ENCODE measurements at regions not wholly inside any gene's neighbourhood (a gene's known extent, or its start where the extent isn't known, plus 50 kb on each side); places are given as distances from the start of the nearest gene placed in this dataset.

- no peak overlapping the region for H3K14ac ChIP-seq (ENCODE audit: low read length in 2 of 2)
- no peak overlapping the region for H4K8ac ChIP-seq (ENCODE audit: low read length)
- H4K91ac ChIP-seq (ENCODE audit: low read length) = no peak overlapping the region
- no peak overlapping the region for H3K4me2 ChIP-seq (ENCODE audit: low read length, poor library complexity, severe bottlenecking)
- no peaks in the 10 kb centered on the region for H3K36me3 ChIP-seq (ENCODE audit: control insufficient read depth in 1 of 2, insufficient read depth in 2 of 2, low read depth in 1 of 2, low read length in 2 of 2)
- H2BK15ac ChIP-seq (ENCODE audit: low read depth, poor library complexity, severe bottlenecking) = no peak overlapping the region
- no CpG with 5 or more reads among the region's 1 CpG for WGBS
- H2AK5ac ChIP-seq (ENCODE audit: low read length, severe bottlenecking) = no peak overlapping the region
- H3K4me3 ChIP-seq (ENCODE audit: insufficient read depth in 1 of 2, low read depth in 1 of 2, low read length in 2 of 2) = no peak overlapping the region
- no peak overlapping the region for H3K23ac ChIP-seq (ENCODE audit: low read length in 2 of 2)
- no peak overlapping the region for H3K9ac ChIP-seq (ENCODE audit: low read length)
- no peaks in the 10 kb centered on the region for H3K4me1 ChIP-seq (ENCODE audit: control insufficient read depth, insufficient read depth, low read depth, low read length)
- H2AFZ ChIP-seq (ENCODE audit: low read depth, low read length) = no peak overlapping the region
- no peak overlapping the region for H2BK120ac ChIP-seq (ENCODE audit: low read depth, low read length)
- no peak for DNase-seq
- H3K27me3 ChIP-seq (ENCODE audit: control insufficient read depth in 1 of 2, insufficient read depth in 1 of 2, low read length in 2 of 2) = no peaks in the 10 kb centered on the region
- H3K9me3 ChIP-seq (ENCODE audit: control insufficient read depth, low read length) = no peaks in the 10 kb centered on the region
- no peak overlapping the region for H2BK12ac ChIP-seq (ENCODE audit: low read length in 2 of 2)
- no peak overlapping the region for H2BK5ac ChIP-seq (ENCODE audit: low read depth, low read length, poor library complexity, severe bottlenecking)
- no peak overlapping the region for H3K18ac ChIP-seq (ENCODE audit: low read depth in 1 of 2, low read length in 2 of 2)
- H3K27ac ChIP-seq (ENCODE audit: low read length, poor library complexity, severe bottlenecking) = no peak overlapping the region
- no peaks in the 10 kb centered on the region for H3K79me1 ChIP-seq (replicated peaks; ENCODE audit: low read length, poor library complexity, severe bottlenecking)
- no peak overlapping the region for H3K4ac ChIP-seq (ENCODE audit: low read depth in 1 of 2, low read length in 2 of 2)
These were observed 424.0 kb downstream of the NR4A2 start for GRCh38 chr2:155908567-155908966.

DNA sequence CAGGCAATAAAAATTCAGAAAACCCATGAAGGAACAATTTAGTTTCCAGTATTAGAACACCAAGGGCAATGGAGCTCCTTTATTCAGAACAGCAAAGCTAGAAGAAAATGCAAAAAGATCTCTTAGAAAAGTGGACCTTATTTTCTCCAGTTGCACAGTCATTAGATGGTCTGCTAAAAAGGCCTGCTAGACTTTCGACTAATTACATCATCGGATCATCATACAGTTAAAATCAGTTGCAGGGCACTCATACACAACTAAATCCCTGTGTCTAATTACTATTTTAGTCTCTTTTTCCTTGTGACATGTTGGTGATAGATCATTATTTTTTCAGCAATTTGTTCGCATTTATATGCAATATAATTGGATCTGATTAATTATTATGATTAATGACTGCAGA, 425.3 kb downstream of the NR4A2 start:
- Histone ChIP-seq H2AK5ac (ENCODE audit: low read length, severe bottlenecking) (no peak overlapping the region), H2BK5ac (ENCODE audit: low read depth, low read length, poor library complexity, severe bottlenecking) (no peak overlapping the region), H2BK15ac (ENCODE audit: low read depth, poor library complexity, severe bottlenecking) (no peak overlapping the region), H2BK12ac (ENCODE audit: low read length in 2 of 2) (no peak overlapping the region), H3K18ac (ENCODE audit: low read depth in 1 of 2, low read length in 2 of 2) (no peak overlapping the region), H2AFZ (ENCODE audit: low read depth, low read length) (no peak overlapping the region), H3K27me3 (ENCODE audit: control insufficient read depth in 1 of 2, insufficient read depth in 1 of 2, low read length in 2 of 2) (no peaks in the 10 kb centered on the region), H3K9ac (ENCODE audit: low read length) (no peak overlapping the region), H3K4ac (ENCODE audit: low read depth in 1 of 2, low read length in 2 of 2) (no peak overlapping the region), H4K8ac (ENCODE audit: low read length) (no peak overlapping the region), H3K27ac (ENCODE audit: low read length, poor library complexity, severe bottlenecking) (no peak overlapping the region), H3K23ac (ENCODE audit: low read length in 2 of 2) (no peak overlapping the region), H4K91ac (ENCODE audit: low read length) (no peak overlapping the region), H3K4me2 (ENCODE audit: low read length, poor library complexity, severe bottlenecking) (no peak overlapping the region), H3K36me3 (ENCODE audit: control insufficient read depth in 1 of 2, insufficient read depth in 2 of 2, low read depth in 1 of 2, low read length in 2 of 2) (no peaks in the 10 kb centered on the region), H3K79me1 (replicated peaks; ENCODE audit: low read length, poor library complexity, severe bottlenecking) (no peaks in the 10 kb centered on the region), H3K4me1 (ENCODE audit: control insufficient read depth, insufficient read depth, low read depth, low read length) (no peaks in the 10 kb centered on the region), H3K14ac (ENCODE audit: low read length in 2 of 2) (no peak overlapping the region), H3K9me3 (ENCODE audit: control insufficient read depth, low read length) (no peaks in the 10 kb centered on the region), H2BK120ac (ENCODE audit: low read depth, low read length) (no peak overlapping the region), H3K4me3 (ENCODE audit: insufficient read depth in 1 of 2, low read depth in 1 of 2, low read length in 2 of 2) (no peak overlapping the region)
- WGBS = 85% methylated on average over 2 of the region's 3 CpGs
- no peak for DNase-seq

DNA sequence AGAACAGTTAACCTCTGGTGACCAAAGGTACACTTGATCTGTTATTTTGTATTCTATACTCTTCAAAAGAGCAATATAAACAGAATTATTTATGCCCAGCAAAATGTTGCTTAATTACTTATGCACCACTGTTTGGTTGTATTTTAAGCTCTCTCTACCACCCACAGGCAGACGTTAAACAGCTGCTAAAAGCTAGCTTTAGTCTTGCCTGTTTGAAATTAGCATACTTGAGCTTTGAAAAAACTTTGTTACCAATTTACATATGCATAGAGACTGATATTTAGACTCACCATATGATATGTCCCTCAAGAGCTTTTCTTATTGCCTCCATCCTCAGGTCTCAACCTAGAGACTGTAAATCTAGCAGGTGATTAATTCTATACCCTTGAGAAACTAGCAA, 426.9 kb downstream of the NR4A2 start:
- no peak overlapping the region for H2AK5ac ChIP-seq (ENCODE audit: low read length, severe bottlenecking)
- no peak overlapping the region for H2BK12ac ChIP-seq (ENCODE audit: low read length in 2 of 2)
- H3K9ac ChIP-seq (ENCODE audit: low read length) = no peak overlapping the region
- H4K8ac ChIP-seq (ENCODE audit: low read length) = no peak overlapping the region
- no peak overlapping the region for H3K23ac ChIP-seq (ENCODE audit: low read length in 2 of 2)
- no peaks in the 10 kb centered on the region for H3K27me3 ChIP-seq (ENCODE audit: control insufficient read depth in 1 of 2, insufficient read depth in 1 of 2, low read length in 2 of 2)
- H3K4me3 ChIP-seq (ENCODE audit: insufficient read depth in 1 of 2, low read depth in 1 of 2, low read length in 2 of 2) = no peak overlapping the region
- no CpG with 5 or more reads among the region's 1 CpG for WGBS
- no peak overlapping the region for H2AFZ ChIP-seq (ENCODE audit: low read depth, low read length)
- no peak overlapping the region for H2BK5ac ChIP-seq (ENCODE audit: low read depth, low read length, poor library complexity, severe bottlenecking)
- no peaks in the 10 kb centered on the region for H3K4me1 ChIP-seq (ENCODE audit: control insufficient read depth, insufficient read depth, low read depth, low read length)
- no peak for DNase-seq
- H3K4me2 ChIP-seq (ENCODE audit: low read length, poor library complexity, severe bottlenecking) = no peak overlapping the region
- no peak overlapping the region for H3K4ac ChIP-seq (ENCODE audit: low read depth in 1 of 2, low read length in 2 of 2)
- H3K9me3 ChIP-seq (ENCODE audit: control insufficient read depth, low read length) = no peaks in the 10 kb centered on the region
- H4K91ac ChIP-seq (ENCODE audit: low read length) = no peak overlapping the region
- H3K18ac ChIP-seq (ENCODE audit: low read depth in 1 of 2, low read length in 2 of 2) = no peak overlapping the region
- no peaks in the 10 kb centered on the region for H3K36me3 ChIP-seq (ENCODE audit: control insufficient read depth in 1 of 2, insufficient read depth in 2 of 2, low read depth in 1 of 2, low read length in 2 of 2)
- no peak overlapping the region for H3K27ac ChIP-seq (ENCODE audit: low read length, poor library complexity, severe bottlenecking)
- no peak overlapping the region for H2BK15ac ChIP-seq (ENCODE audit: low read depth, poor library complexity, severe bottlenecking)
- H3K79me1 ChIP-seq (replicated peaks; ENCODE audit: low read length, poor library complexity, severe bottlenecking) = no peaks in the 10 kb centered on the region
- no peak overlapping the region for H3K14ac ChIP-seq (ENCODE audit: low read length in 2 of 2)
- H2BK120ac ChIP-seq (ENCODE audit: low read depth, low read length) = no peak overlapping the region

DNA sequence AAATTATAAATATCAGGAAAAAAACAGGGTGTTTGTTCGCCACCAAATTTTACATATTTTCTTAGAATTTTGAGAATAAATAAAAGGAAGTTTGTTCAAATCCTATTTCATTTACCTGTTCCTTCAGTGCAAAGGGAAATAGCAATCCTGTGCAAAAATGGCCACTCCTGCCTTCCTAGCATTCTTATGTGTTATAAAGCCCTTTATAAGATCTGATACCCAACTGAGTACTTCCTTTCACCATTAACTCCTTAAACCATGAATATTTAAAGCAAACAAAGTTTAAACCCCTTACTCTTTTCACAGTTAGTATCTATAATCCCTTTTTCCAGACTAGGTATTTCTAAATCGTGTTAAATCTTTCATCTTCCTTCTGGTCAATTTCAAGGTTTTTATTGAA, 427.8 kb downstream of the NR4A2 start:
- Histone ChIP-seq H3K4me2 (ENCODE audit: low read length, poor library complexity, severe bottlenecking) (no peak overlapping the region), H3K14ac (ENCODE audit: low read length in 2 of 2) (no peak overlapping the region), H3K18ac (ENCODE audit: low read depth in 1 of 2, low read length in 2 of 2) (no peak overlapping the region), H3K27me3 (ENCODE audit: control insufficient read depth in 1 of 2, insufficient read depth in 1 of 2, low read length in 2 of 2) (no peaks in the 10 kb centered on the region), H4K91ac (ENCODE audit: low read length) (no peak overlapping the region), H2BK5ac (ENCODE audit: low read depth, low read length, poor library complexity, severe bottlenecking) (no peak overlapping the region), H3K27ac (ENCODE audit: low read length, poor library complexity, severe bottlenecking) (no peak overlapping the region), H3K4me1 (ENCODE audit: control insufficient read depth, insufficient read depth, low read depth, low read length) (no peaks in the 10 kb centered on the region), H3K36me3 (ENCODE audit: control insufficient read depth in 1 of 2, insufficient read depth in 2 of 2, low read depth in 1 of 2, low read length in 2 of 2) (no peaks in the 10 kb centered on the region), H2BK12ac (ENCODE audit: low read length in 2 of 2) (no peak overlapping the region), H2BK120ac (ENCODE audit: low read depth, low read length) (no peak overlapping the region), H3K9ac (ENCODE audit: low read length) (no peak overlapping the region), H3K4ac (ENCODE audit: low read depth in 1 of 2, low read length in 2 of 2) (no peak overlapping the region), H3K79me1 (replicated peaks; ENCODE audit: low read length, poor library complexity, severe bottlenecking) (no peaks in the 10 kb centered on the region), H3K9me3 (ENCODE audit: control insufficient read depth, low read length) (no peaks in the 10 kb centered on the region), H2AK5ac (ENCODE audit: low read length, severe bottlenecking) (no peak overlapping the region), H2BK15ac (ENCODE audit: low read depth, poor library complexity, severe bottlenecking) (no peak overlapping the region), H2AFZ (ENCODE audit: low read depth, low read length) (no peak overlapping the region), H4K8ac (ENCODE audit: low read length) (no peak overlapping the region), H3K4me3 (ENCODE audit: insufficient read depth in 1 of 2, low read depth in 1 of 2, low read length in 2 of 2) (no peak overlapping the region), H3K23ac (ENCODE audit: low read length in 2 of 2) (no peak overlapping the region)
- DNase-seq = no peak
- WGBS = 63% methylated on average over 1 of the region's 2 CpGs
